IMR-90 (cell line): ENCODE measurements at regions not wholly inside any gene's neighbourhood (a gene's known extent, or its start where the extent isn't known, plus 50 kb on each side); places are given as distances from the start of the nearest gene placed in this dataset.
A peak's percentile ranks its signal among the peaks of the same experiment; 100 is the strongest.

ENCODE experiments used
- ATAC-seq: fragments of 200-7000 bp; cut with Tn5 transposase; 2 replicates; pipeline ENCODE4 v1.9.1; 2020; ENCODE audit warnings: low read depth, mild to moderate bottlenecking, moderate library complexity
- BruUV-seq: library from RNA; stranded (reverse); fragments of 400-500 nt; replicated peaks from 2 replicates; lab custom pipeline; 2021; lab: Mats Ljungman, UMichigan
- CTCF ChIA-PET: fragments of 300-600 bp; formaldehyde crosslinking; extraction: SDS; loops from one replicate; lab custom pipeline; 2021; ENCODE audit warnings: antibody characterized with exemption; lab: Yijun Ruan, JAX
- POLR2A ChIA-PET: fragments of 300-600 bp; sonication (Branson Sonifier 250); formaldehyde crosslinking; loops from one replicate; lab custom pipeline; 2022; ENCODE audit warnings: antibody characterized with exemption; ENCODE audit not compliant: unreplicated experiment; lab: Charles Lee
- DNase-seq: peaks from one replicate; pipeline ENCODE4 v3.0.0; 2013
- H2AFZ ChIP-seq: replicated peaks from 2 replicates; pipeline ENCODE3; 2013; ENCODE audit warnings: low read length, mild to moderate bottlenecking; ENCODE audit not compliant: poor library complexity
- H2AK5ac ChIP-seq: 2 replicates; pipeline ENCODE4 v1.6.1; 2013; ENCODE audit warnings: low read depth, low read length, inconsistent platforms
- H2AK9ac ChIP-seq: replicated peaks from 2 replicates; pipeline ENCODE3; 2013; ENCODE audit warnings: mild to moderate bottlenecking, low read depth, low read length, moderate library complexity; ENCODE audit not compliant: poor library complexity
- H2BK120ac ChIP-seq: 2 replicates; pipeline ENCODE4 v1.6.1; 2013; ENCODE audit warnings: low read depth, low read length, inconsistent platforms
- H2BK15ac ChIP-seq: 3 replicates; pipeline ENCODE4 v1.6.1; 2013; ENCODE audit warnings: low read depth, low read length, inconsistent platforms
- H2BK20ac ChIP-seq: 2 replicates; pipeline ENCODE4 v1.6.1; 2013; ENCODE audit warnings: low read depth, mild to moderate bottlenecking, inconsistent platforms, low read length, moderate library complexity
- H2BK5ac ChIP-seq: 2 replicates; pipeline ENCODE4 v1.6.1; 2013; ENCODE audit warnings: mild to moderate bottlenecking, low read depth, low read length, inconsistent platforms; ENCODE audit not compliant: poor library complexity, severe bottlenecking
- H3K14ac ChIP-seq: replicated peaks from 2 replicates; pipeline ENCODE4 v1.6.1; 2013; ENCODE audit warnings: low read depth, low read length, inconsistent platforms
- H3K18ac ChIP-seq: 2 replicates; pipeline ENCODE4 v1.6.1; 2013; ENCODE audit warnings: low read depth, low read length, control low read depth
- H3K23ac ChIP-seq: 2 replicates; pipeline ENCODE4 v1.6.1; 2013; ENCODE audit warnings: low read depth, low read length, inconsistent platforms
- H3K27ac ChIP-seq: 2 replicates; pipeline ENCODE4 v1.5.1; 2013; ENCODE audit warnings: mild to moderate bottlenecking, control low read depth, low read length; ENCODE audit not compliant: insufficient read depth
- H3K27me3 ChIP-seq: 2 replicates; pipeline ENCODE4 v1.6.1; 2013; ENCODE audit warnings: low read length; ENCODE audit not compliant: control insufficient read depth, insufficient read depth
- H3K36me3 ChIP-seq: 2 replicates; pipeline ENCODE4 v1.6.1; 2013; ENCODE audit warnings: low read length, mixed read lengths; ENCODE audit not compliant: control insufficient read depth, insufficient read depth
- H3K4ac ChIP-seq: 2 replicates; pipeline ENCODE4 v1.6.1; 2013; ENCODE audit warnings: low read depth, low read length, inconsistent platforms
- H3K4me1 ChIP-seq: 2 replicates; pipeline ENCODE4 v1.6.1; 2013; ENCODE audit warnings: low read length, mixed read lengths; ENCODE audit not compliant: control insufficient read depth, insufficient read depth
- H3K4me2 ChIP-seq: 2 replicates; pipeline ENCODE4 v1.6.1; 2013; ENCODE audit warnings: low read depth, mild to moderate bottlenecking, control low read depth, low read length, moderate library complexity
- H3K4me3 ChIP-seq: 2 replicates; pipeline ENCODE4 v1.5.1; 2013; ENCODE audit warnings: low read depth, mild to moderate bottlenecking, control low read depth, low read length, moderate library complexity; ENCODE audit not compliant: insufficient read depth
- H3K56ac ChIP-seq: 2 replicates; pipeline ENCODE4 v1.6.1; 2013; ENCODE audit warnings: low read length, inconsistent platforms; ENCODE audit not compliant: insufficient read depth; ENCODE audit errors: extremely low read depth
- H3K79me1 ChIP-seq, 2 experiments: 2 replicates each; pipeline ENCODE4 v1.6.1; 2013; ENCODE audit warnings: low read length in 2 of 2, inconsistent platforms in 1 of 2, low read depth in 1 of 2
- H3K9ac ChIP-seq: 2 replicates; pipeline ENCODE4 v1.6.1; 2013; ENCODE audit warnings: low read depth, low read length, control low read depth
- H3K9me1 ChIP-seq: 2 replicates; pipeline ENCODE4 v1.6.1; 2013; ENCODE audit warnings: low read length, inconsistent platforms; ENCODE audit not compliant: insufficient read depth
- H3K9me3 ChIP-seq: 2 replicates; pipeline ENCODE4 v1.6.1; 2013; ENCODE audit warnings: low read length; ENCODE audit not compliant: control insufficient read depth, insufficient read depth
- H4K20me1 ChIP-seq: 2 replicates; pipeline ENCODE4 v1.6.1; 2013; ENCODE audit warnings: low read length, inconsistent platforms; ENCODE audit not compliant: insufficient read depth
- H4K5ac ChIP-seq: 2 replicates; pipeline ENCODE4 v1.6.1; 2013; ENCODE audit warnings: mild to moderate bottlenecking, low read depth, low read length, control low read depth
- H4K8ac ChIP-seq, 2 experiments: 2 replicates each; pipeline ENCODE4 v1.6.1; 2013; ENCODE audit warnings: low read depth in 2 of 2, low read length in 2 of 2, control low read depth in 1 of 2, inconsistent platforms in 1 of 2
- H4K91ac ChIP-seq: 2 replicates; pipeline ENCODE4 v1.6.1; 2013; ENCODE audit warnings: low read depth, low read length, inconsistent platforms; ENCODE audit not compliant: insufficient read depth
- CEBPB ChIP-seq: IDR thresholded peaks from 2 replicates; pipeline ENCODE4 v1.6.1; 2012; ENCODE audit warnings: low read depth, low read length, improper control_type of control experiment
- MXI1 ChIP-seq: IDR thresholded peaks from 2 replicates; pipeline ENCODE4 v1.6.1; 2012; ENCODE audit warnings: low read depth, mild to moderate bottlenecking, low read length, moderate library complexity, borderline replicate concordance
- USF2 ChIP-seq: fragments of 150-350 bp; IDR thresholded peaks from 2 replicates; pipeline ENCODE4 v1.6.1; 2017; ENCODE audit warnings: mild to moderate bottlenecking, antibody characterized with exemption, low read length, low read depth
- WGBS, 2 experiments: methylation state at CpG; one replicate each; pipeline versions ENCODE4 v1.1.5 to v1.1.7; 2013; ENCODE audit warnings: missing lambda C conversion rate in 2 of 2; ENCODE audit not compliant: insufficient read length in 1 of 2; ENCODE audit errors: extremely low coverage in 2 of 2; 5-methylcytosine and 5-hydroxymethylcytosine counted together
- dilution Hi-C: fragments of 300-500 bp; cut with HindIII; formaldehyde crosslinking; loops from one replicate; pipeline ENCODE4 v1.14.3; 2018; ENCODE audit warnings: low sequenced_read_pairs; ENCODE audit not compliant: unreplicated experiment
- in situ Hi-C: fragments of 300-500 bp; cut with MboI; formaldehyde crosslinking; loops from 3 replicates; pipeline ENCODE4 v1.14.3; 2019; ENCODE audit warnings: low sequenced_read_pairs, inconsistent platforms, mixed read lengths
- intact Hi-C: fragments of 100-400 bp; cut with micrococcal nuclease; formaldehyde crosslinking; loops from 2 replicates; pipeline ENCODE4 v1.10.0; 2022

- no peak overlapping the region for H3K4ac ChIP-seq
- H2BK5ac ChIP-seq = no peak overlapping the region
- no peak overlapping the region for H3K4me3 ChIP-seq
- H3K9me3 ChIP-seq = no peaks in the 10 kb centered on the region
- DNase-seq (peak; percentile 5), ATAC-seq (no peak)
- in situ Hi-C loops (no loop called here), intact Hi-C loops (no loop called here), dilution Hi-C loops (no loop called here)
- H2AK5ac ChIP-seq = no peak overlapping the region
- WGBS, 2 experiments = no CpG with 5 or more reads among the region's 4 CpGs
- H3K56ac ChIP-seq = no peak overlapping the region
- H3K4me2 ChIP-seq = no peak overlapping the region
- no peak overlapping the region for H2BK20ac ChIP-seq
- H3K36me3 ChIP-seq = no peaks in the 10 kb centered on the region
- peak; percentile 58; the same call in 1 of the 2 replicates for TF ChIP-seq CEBPB
- TF ChIP-seq USF2 = no peak
- TF ChIP-seq MXI1 = no peak
- no peaks in the 10 kb centered on the region for H3K4me1 ChIP-seq
- no peak overlapping the region for H2AFZ ChIP-seq
- H4K20me1 ChIP-seq = no peaks in the 10 kb centered on the region
- no peak overlapping the region for H2BK15ac ChIP-seq
- H4K5ac ChIP-seq = no peak overlapping the region
- H3K9ac ChIP-seq = no peak overlapping the region
- no peak overlapping the region for H2BK120ac ChIP-seq
- H3K27ac ChIP-seq = no peak overlapping the region
- ChIA-PET POLR2A (no interaction called here), CTCF (no interaction called here)
- H3K23ac ChIP-seq = no peak overlapping the region
- no peak overlapping the region for H3K14ac ChIP-seq
- no peaks in the 10 kb centered on the region for H3K9me1 ChIP-seq
- no peak overlapping the region for H4K91ac ChIP-seq
- H3K79me1 ChIP-seq = no peaks in the 10 kb centered on the region
- no peaks in the 10 kb centered on the region for H3K27me3 ChIP-seq
- H2AK9ac ChIP-seq = no peak overlapping the region
- no peak overlapping the region for H3K18ac ChIP-seq
- H4K8ac ChIP-seq = no peak overlapping the region
- no TSS peak for BruUV-seq
Observed at GRCh38 chr12:85405781-85406522, 125.9 kb downstream of the ALX1 start.
